Astrocyte (in vitro differentiated cells and primary cell): ENCODE measurements at regions not wholly inside any gene's neighbourhood (a gene's known extent, or its start where the extent isn't known, plus 50 kb on each side); places are given as distances from the start of the nearest gene placed in this dataset.

Experiments
- DNase-seq: peaks from one replicate; pipeline ENCODE4 v3.0.0-alpha.2; 2010; ENCODE audit warnings: low read depth
- FAIRE-seq: peaks from 2 replicates; lab custom pipeline; 2011; peaks lifted over from hg19 to GRCh38; lab: Jason Lieb, UNC
- H2AFZ ChIP-seq: 2 replicates; pipeline ENCODE4 v1.6.0; 2012; ENCODE audit warnings: low read depth, low read length, inconsistent platforms
- H3K27ac ChIP-seq: 2 replicates; pipeline ENCODE4 v1.5.1; 2011; ENCODE audit warnings: low read depth, low read length, inconsistent platforms
- H3K27me3 ChIP-seq: 2 replicates; pipeline ENCODE4 v1.6.0; 2011; ENCODE audit warnings: low read length, inconsistent platforms; ENCODE audit not compliant: insufficient read depth
- H3K36me3 ChIP-seq: 2 replicates; pipeline ENCODE4 v1.5.1; 2011; ENCODE audit warnings: low read length, inconsistent platforms; ENCODE audit not compliant: insufficient read depth
- H3K4me1 ChIP-seq: 2 replicates; pipeline ENCODE4 v1.5.1; 2011; ENCODE audit warnings: low read length, inconsistent platforms; ENCODE audit not compliant: insufficient read depth
- H3K4me2 ChIP-seq: 2 replicates; pipeline ENCODE4 v1.6.0; 2012; ENCODE audit warnings: low read length, inconsistent platforms
- H3K4me3 ChIP-seq: 2 replicates; pipeline ENCODE4 v1.5.1; 2011; ENCODE audit warnings: low read depth, mild to moderate bottlenecking, low read length, inconsistent platforms; ENCODE audit not compliant: insufficient read depth
- H3K79me2 ChIP-seq: 2 replicates; pipeline ENCODE4 v1.6.0; 2012; ENCODE audit warnings: mild to moderate bottlenecking, low read length, inconsistent platforms; ENCODE audit not compliant: insufficient read depth
- H3K9ac ChIP-seq: 2 replicates; pipeline ENCODE4 v1.6.0; 2012; ENCODE audit warnings: mild to moderate bottlenecking, low read length, inconsistent platforms
- H3K9me3 ChIP-seq: 2 replicates; pipeline ENCODE4 v1.5.1; 2012; ENCODE audit warnings: low read depth, mild to moderate bottlenecking, low read length, inconsistent platforms; ENCODE audit not compliant: insufficient read depth
- H4K20me1 ChIP-seq: 2 replicates; pipeline ENCODE4 v1.6.0; 2012; ENCODE audit warnings: low read length, inconsistent platforms; ENCODE audit not compliant: insufficient read depth
- H3K27ac Mint-ChIP-seq: one replicate; pipeline ENCODE4 v1.8.0; 2021; ENCODE audit warnings: mild to moderate bottlenecking, mixed read lengths; ENCODE audit not compliant: unreplicated experiment
- H3K27me3 Mint-ChIP-seq: one replicate; pipeline ENCODE4 v1.8.0; 2021; ENCODE audit warnings: low read depth, mixed read lengths; ENCODE audit not compliant: unreplicated experiment
- H3K36me3 Mint-ChIP-seq: one replicate; pipeline ENCODE4 v1.8.0; 2021; ENCODE audit warnings: low read depth, mixed read lengths; ENCODE audit not compliant: unreplicated experiment
- H3K4me1 Mint-ChIP-seq: one replicate; pipeline ENCODE4 v1.8.0; 2021; ENCODE audit warnings: low read depth, mixed read lengths; ENCODE audit not compliant: unreplicated experiment
- H3K4me3 Mint-ChIP-seq: one replicate; pipeline ENCODE4 v1.8.0; 2021; ENCODE audit warnings: mild to moderate bottlenecking, moderate library complexity, mixed read lengths; ENCODE audit not compliant: unreplicated experiment
- H3K9me3 Mint-ChIP-seq: one replicate; pipeline ENCODE4 v1.8.0; 2021; ENCODE audit warnings: mild to moderate bottlenecking, mixed read lengths; ENCODE audit not compliant: unreplicated experiment
- EZH2 ChIP-seq: IDR thresholded peaks from 2 replicates; pipeline ENCODE4 v1.6.1; 2012; ENCODE audit warnings: mild to moderate bottlenecking, low read length, inconsistent platforms; ENCODE audit not compliant: insufficient read depth
- TF ChIP-seq, protein P1 (sequence below): IDR thresholded peaks from 2 replicates; pipeline ENCODE4 v1.5.1; 2011; ENCODE audit warnings: low read depth, mild to moderate bottlenecking, inconsistent platforms, low read length, moderate library complexity; ENCODE audit not compliant: insufficient read depth

DNA sequence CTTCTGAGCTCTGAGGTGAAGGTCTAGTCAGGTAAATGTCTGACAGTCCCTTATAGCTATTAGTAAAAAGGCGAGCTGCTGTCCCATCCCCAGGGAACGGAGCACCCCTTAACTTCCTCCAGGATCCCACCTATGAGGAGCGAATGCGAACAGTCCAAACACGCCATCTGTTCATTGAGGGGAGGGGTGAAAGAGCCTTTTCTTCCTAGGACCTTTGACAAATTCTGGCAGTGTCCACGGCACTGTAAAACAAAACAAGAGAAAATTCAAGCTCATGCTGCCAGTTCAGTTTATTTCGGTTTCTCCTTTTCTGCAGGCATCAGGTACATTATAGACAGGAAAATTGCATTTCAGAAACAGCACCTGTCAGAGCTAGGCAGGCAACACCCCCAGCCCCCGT lies 253.8 kb upstream of the CADM1 start:
- Mint-ChIP-seq H3K27ac (peak overlapping the region; percentile 7), H3K9me3 (peaks cover 2% of the 10 kb centered on the region), H3K4me1 (peaks cover 23% of the 10 kb centered on the region), H3K36me3 (peaks cover 7% of the 10 kb centered on the region), H3K4me3 (no peak overlapping the region), H3K27me3 (peaks cover 23% of the 10 kb centered on the region)
- Histone ChIP-seq H3K4me3 (no peak overlapping the region), H3K27me3 (no peaks in the 10 kb centered on the region), H2AFZ (no peak overlapping the region), H4K20me1 (no peaks in the 10 kb centered on the region), H3K79me2 (no peaks in the 10 kb centered on the region), H3K4me1 (peaks cover 15% of the 10 kb centered on the region), H3K27ac (no peak overlapping the region), H3K4me2 (no peak overlapping the region), H3K36me3 (no peaks in the 10 kb centered on the region), H3K9me3 (no peaks in the 10 kb centered on the region), H3K9ac (no peak overlapping the region)
- FAIRE-seq (no peak), DNase-seq (no peak)
- no peak for TF ChIP-seq EZH2
- TF ChIP-seq, protein P1, sequence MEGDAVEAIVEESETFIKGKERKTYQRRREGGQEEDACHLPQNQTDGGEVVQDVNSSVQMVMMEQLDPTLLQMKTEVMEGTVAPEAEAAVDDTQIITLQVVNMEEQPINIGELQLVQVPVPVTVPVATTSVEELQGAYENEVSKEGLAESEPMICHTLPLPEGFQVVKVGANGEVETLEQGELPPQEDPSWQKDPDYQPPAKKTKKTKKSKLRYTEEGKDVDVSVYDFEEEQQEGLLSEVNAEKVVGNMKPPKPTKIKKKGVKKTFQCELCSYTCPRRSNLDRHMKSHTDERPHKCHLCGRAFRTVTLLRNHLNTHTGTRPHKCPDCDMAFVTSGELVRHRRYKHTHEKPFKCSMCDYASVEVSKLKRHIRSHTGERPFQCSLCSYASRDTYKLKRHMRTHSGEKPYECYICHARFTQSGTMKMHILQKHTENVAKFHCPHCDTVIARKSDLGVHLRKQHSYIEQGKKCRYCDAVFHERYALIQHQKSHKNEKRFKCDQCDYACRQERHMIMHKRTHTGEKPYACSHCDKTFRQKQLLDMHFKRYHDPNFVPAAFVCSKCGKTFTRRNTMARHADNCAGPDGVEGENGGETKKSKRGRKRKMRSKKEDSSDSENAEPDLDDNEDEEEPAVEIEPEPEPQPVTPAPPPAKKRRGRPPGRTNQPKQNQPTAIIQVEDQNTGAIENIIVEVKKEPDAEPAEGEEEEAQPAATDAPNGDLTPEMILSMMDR, result no peak

DNA sequence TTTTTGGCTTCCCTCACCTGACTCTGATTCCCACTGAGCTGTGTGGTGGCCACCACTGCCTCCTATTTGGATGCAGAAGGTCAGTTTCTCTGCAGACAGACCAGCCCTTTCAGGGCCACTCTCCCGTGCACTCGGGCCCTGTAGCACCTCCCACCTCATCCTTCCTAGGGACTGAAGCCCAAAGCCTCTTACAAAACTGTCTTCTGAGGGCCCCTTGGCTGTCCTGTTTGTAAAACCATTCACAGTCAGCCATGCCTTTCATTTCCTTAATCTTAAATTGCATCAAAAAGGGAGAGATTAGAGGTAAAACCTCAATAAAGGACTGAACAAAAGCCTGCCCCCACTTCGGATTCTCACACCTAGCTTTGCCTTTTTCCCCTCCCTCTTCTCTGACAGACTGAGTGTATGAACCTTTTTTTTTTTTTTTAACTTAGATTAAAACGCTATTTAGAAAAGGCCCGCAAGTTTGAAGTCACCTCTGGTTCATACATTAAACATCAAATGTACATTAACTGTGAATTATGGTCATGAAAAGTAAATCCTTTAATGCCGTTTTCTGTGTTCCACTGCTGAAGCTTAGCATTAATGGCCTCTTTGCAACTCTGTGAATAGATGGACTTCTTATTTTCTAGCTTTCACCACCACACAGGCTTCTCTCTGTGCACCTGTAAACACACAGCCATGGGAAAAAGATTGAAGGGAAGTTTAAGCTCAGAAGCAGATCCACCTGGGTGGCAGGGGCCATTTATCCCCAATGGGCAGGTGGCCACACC lies 247.2 kb upstream of the CADM1 start:
- H3K9me3 ChIP-seq, result no peaks in the 10 kb centered on the region
- H3K9me3 Mint-ChIP-seq, result no peaks in the 10 kb centered on the region
- H3K4me2 ChIP-seq, result no peak overlapping the region
- H2AFZ ChIP-seq, result no peak overlapping the region
- peaks cover 32% of the 10 kb centered on the region for H3K27me3 ChIP-seq
- no peak overlapping the region for H3K9ac ChIP-seq
- H3K79me2 ChIP-seq, result no peaks in the 10 kb centered on the region
- H3K36me3 Mint-ChIP-seq, result peaks cover 19% of the 10 kb centered on the region
- no peak overlapping the region for H3K4me3 ChIP-seq
- H3K27me3 Mint-ChIP-seq, result peaks cover 50% of the 10 kb centered on the region
- TF ChIP-seq, protein P1, result no peak
- no peak for TF ChIP-seq EZH2
- no peak overlapping the region for H3K4me3 Mint-ChIP-seq
- H3K27ac ChIP-seq, result no peak overlapping the region
- H3K27ac Mint-ChIP-seq, result no peak overlapping the region
- H3K36me3 ChIP-seq, result no peaks in the 10 kb centered on the region
- no peaks in the 10 kb centered on the region for H4K20me1 ChIP-seq
- no peak for FAIRE-seq
- H3K4me1 ChIP-seq, result no peaks in the 10 kb centered on the region
- peaks cover 4% of the 10 kb centered on the region for H3K4me1 Mint-ChIP-seq
- DNase-seq, result no peak
